ENCODE measurements at regions not wholly inside any gene's neighbourhood (a gene's known extent, or its start where the extent isn't known, plus 50 kb on each side); places are given as distances from the start of the nearest gene placed in this dataset.

DNA sequence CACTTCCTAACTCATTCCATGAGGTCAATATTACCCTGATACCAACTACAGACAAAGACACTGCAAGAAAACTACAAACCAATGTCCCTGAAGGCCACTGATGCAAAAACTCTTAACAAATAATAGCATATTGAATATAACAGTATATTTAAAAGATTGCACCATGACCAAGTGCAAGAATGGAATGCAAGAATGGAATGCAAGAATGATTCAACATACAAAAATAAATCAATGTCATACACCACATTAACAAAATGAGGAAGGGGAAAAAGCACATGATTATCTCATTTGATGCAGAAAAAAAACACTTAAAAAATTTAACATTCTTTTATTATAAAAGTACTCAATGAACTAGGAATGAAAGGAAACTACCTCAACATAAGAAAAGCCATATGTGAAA, 463.1 kb upstream of the NECTIN3 start:
- Histone ChIP-seq H3K36me3 (replicated peaks in 1 of 2) (no peaks in the 10 kb centered on the region), H3K9me3 (replicated peaks in 1 of 3) (no peaks in the 10 kb centered on the region), H3K4me3 (no peak overlapping the region), H3K4me1 (replicated peaks in 1 of 2) (no peaks in the 10 kb centered on the region), H3K27me3 (no peaks in the 10 kb centered on the region), H3K27ac (no peak overlapping the region)
- no peak for TF ChIP-seq POLR2A (IDR thresholded peaks at IDR 0.05)
- TF ChIP-seq, protein P1, sequence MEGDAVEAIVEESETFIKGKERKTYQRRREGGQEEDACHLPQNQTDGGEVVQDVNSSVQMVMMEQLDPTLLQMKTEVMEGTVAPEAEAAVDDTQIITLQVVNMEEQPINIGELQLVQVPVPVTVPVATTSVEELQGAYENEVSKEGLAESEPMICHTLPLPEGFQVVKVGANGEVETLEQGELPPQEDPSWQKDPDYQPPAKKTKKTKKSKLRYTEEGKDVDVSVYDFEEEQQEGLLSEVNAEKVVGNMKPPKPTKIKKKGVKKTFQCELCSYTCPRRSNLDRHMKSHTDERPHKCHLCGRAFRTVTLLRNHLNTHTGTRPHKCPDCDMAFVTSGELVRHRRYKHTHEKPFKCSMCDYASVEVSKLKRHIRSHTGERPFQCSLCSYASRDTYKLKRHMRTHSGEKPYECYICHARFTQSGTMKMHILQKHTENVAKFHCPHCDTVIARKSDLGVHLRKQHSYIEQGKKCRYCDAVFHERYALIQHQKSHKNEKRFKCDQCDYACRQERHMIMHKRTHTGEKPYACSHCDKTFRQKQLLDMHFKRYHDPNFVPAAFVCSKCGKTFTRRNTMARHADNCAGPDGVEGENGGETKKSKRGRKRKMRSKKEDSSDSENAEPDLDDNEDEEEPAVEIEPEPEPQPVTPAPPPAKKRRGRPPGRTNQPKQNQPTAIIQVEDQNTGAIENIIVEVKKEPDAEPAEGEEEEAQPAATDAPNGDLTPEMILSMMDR (IDR thresholded peaks at IDR 0.05) = no peak
- intact Hi-C loops (cut with DNase I) = no loop called here
- DNase-seq = no peak

DNA sequence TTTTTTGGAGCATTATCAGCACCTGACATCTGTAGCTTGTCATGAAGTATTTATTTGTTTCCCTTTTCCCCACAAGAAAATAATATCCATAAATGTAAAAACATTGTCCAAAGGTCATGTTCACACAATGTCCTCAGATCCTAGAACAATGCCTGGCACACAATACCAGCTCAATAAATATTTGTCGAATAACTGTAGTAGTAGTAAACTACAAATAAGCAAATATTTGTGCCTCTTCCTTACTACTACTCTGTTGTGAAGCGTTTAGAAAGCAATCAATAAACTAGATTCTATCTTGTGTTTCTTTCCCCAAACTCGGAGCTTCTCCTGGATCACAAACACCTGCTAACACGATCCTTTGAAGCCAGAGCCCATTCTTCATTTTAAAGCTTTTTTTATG, 459.6 kb upstream of the NECTIN3 start:
- no peak overlapping the region for H3K4me3 ChIP-seq
- no peaks in the 10 kb centered on the region for H3K27me3 ChIP-seq
- H3K27ac ChIP-seq = no peak overlapping the region
- DNase-seq = no peak
- intact Hi-C loops (cut with DNase I) = no loop called here
- no peaks in the 10 kb centered on the region for H3K9me3 ChIP-seq (replicated peaks in 1 of 3)
- 64 to 81% (median 72%) methylated on average over 4 of the region's 4 CpGs for WGBS, 4 donors
- no peaks in the 10 kb centered on the region for H3K4me1 ChIP-seq (replicated peaks in 1 of 2)
- no peak for TF ChIP-seq POLR2A (IDR thresholded peaks at IDR 0.05)
- TF ChIP-seq, protein P1 (IDR thresholded peaks at IDR 0.05) = no peak
- H3K36me3 ChIP-seq (replicated peaks in 1 of 2) = no peaks in the 10 kb centered on the region

DNA sequence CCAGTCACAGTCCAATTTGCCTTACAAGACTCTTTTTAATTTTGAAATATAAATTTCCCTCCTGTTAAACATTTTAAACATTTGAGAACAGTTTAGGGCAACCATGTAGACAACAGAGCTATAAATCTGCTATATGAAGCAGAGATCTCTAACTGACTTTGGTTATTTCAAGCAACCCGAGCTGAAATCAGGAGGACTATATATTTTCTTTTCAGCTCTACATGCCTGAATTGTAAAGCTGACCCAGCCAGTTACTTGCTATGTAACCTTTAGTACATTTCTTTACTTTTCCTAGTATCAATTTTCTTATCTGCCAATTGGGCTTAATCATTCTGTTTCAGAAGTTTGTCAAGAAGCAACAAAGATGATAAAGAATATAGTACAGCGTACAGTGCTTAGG, 457.4 kb upstream of the NECTIN3 start:
- Histone ChIP-seq H3K27me3 (no peaks in the 10 kb centered on the region), H3K9me3 (replicated peaks in 1 of 3) (no peaks in the 10 kb centered on the region), H3K36me3 (replicated peaks in 1 of 2) (no peaks in the 10 kb centered on the region), H3K4me1 (replicated peaks in 1 of 2) (no peaks in the 10 kb centered on the region), H3K27ac (no peak overlapping the region), H3K4me3 (no peak overlapping the region)
- DNase-seq = no peak
- 68 to 73% (median 69%) methylated on average over 2 of the region's 2 CpGs for WGBS, 4 donors
- intact Hi-C loops (cut with DNase I) = no loop called here
- TF ChIP-seq, protein P1 (IDR thresholded peaks at IDR 0.05) = no peak
- TF ChIP-seq POLR2A (IDR thresholded peaks at IDR 0.05) = no peak

DNA sequence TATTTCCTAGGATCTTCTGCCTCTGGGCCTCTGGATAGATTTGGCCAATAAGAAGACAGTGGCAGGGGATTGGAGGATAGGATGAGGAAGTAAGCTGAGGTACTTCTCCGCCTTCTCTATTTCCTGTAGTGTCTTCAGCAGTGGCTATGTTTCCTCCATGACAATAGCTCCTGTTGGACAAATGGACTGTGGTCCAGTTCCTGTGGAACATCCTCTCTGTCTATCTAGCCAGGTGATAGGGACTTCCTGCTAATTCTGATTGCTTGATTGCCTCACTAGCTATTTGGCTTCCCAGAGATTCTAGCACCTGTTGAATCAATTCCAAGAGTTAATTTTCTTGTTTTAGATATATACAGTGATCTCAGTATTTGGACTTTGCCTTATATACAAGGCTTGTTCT, 456.2 kb upstream of the NECTIN3 start:
- Histone ChIP-seq H3K27me3 (no peaks in the 10 kb centered on the region), H3K4me3 (no peak overlapping the region), H3K27ac (no peak overlapping the region), H3K9me3 (replicated peaks in 1 of 3) (no peaks in the 10 kb centered on the region), H3K36me3 (replicated peaks in 1 of 2) (no peaks in the 10 kb centered on the region), H3K4me1 (replicated peaks in 1 of 2) (no peaks in the 10 kb centered on the region)
- no peak for TF ChIP-seq POLR2A (IDR thresholded peaks at IDR 0.05)
- TF ChIP-seq, protein P1 (IDR thresholded peaks at IDR 0.05) = no peak
- WGBS, 4 donors = 82 to 100% (median 90%) methylated on average over 1 of the region's 1 CpG
- DNase-seq = no peak
- intact Hi-C loops (cut with DNase I) = no loop called here
